Endothelial cell (in vitro differentiated cells): ENCODE measurements at regions not wholly inside any gene's neighbourhood (a gene's known extent, or its start where the extent isn't known, plus 50 kb on each side); places are given as distances from the start of the nearest gene placed in this dataset.
A peak's percentile ranks its signal among the peaks of the same experiment; 100 is the strongest.

Experiments
- DNase-seq: peaks from one replicate; pipeline ENCODE4 v3.0.0; 2021; ENCODE audit warnings: low spot score
- H3K27ac Mint-ChIP-seq: one replicate; pipeline ENCODE4 v1.8.0; 2021; ENCODE audit warnings: mixed read lengths, inconsistent platforms; ENCODE audit not compliant: unreplicated experiment
- H3K27me3 Mint-ChIP-seq: one replicate; pipeline ENCODE4 v1.8.0; 2021; ENCODE audit warnings: mild to moderate bottlenecking, moderate library complexity, mixed read lengths, inconsistent platforms; ENCODE audit not compliant: unreplicated experiment
- H3K36me3 Mint-ChIP-seq: one replicate; pipeline ENCODE4 v1.8.0; 2021; ENCODE audit warnings: mild to moderate bottlenecking, low read depth, mixed read lengths, inconsistent platforms; ENCODE audit not compliant: unreplicated experiment
- H3K4me1 Mint-ChIP-seq: one replicate; pipeline ENCODE4 v1.8.0; 2021; ENCODE audit warnings: mild to moderate bottlenecking, mixed read lengths, inconsistent platforms; ENCODE audit not compliant: unreplicated experiment
- H3K4me3 Mint-ChIP-seq: one replicate; pipeline ENCODE4 v1.8.0; 2021; ENCODE audit warnings: mild to moderate bottlenecking, mixed read lengths, inconsistent platforms; ENCODE audit not compliant: unreplicated experiment
- H3K9me3 Mint-ChIP-seq: one replicate; pipeline ENCODE4 v1.8.0; 2021; ENCODE audit warnings: mixed read lengths, inconsistent platforms; ENCODE audit not compliant: unreplicated experiment
- CTCF ChIP-seq: fragments of 200-600 bp; sonication (generic); IDR thresholded peaks from one replicate; pipeline ENCODE4 v1.5.0; 2021; ENCODE audit warnings: antibody characterized with exemption; ENCODE audit not compliant: unreplicated experiment

DNA sequence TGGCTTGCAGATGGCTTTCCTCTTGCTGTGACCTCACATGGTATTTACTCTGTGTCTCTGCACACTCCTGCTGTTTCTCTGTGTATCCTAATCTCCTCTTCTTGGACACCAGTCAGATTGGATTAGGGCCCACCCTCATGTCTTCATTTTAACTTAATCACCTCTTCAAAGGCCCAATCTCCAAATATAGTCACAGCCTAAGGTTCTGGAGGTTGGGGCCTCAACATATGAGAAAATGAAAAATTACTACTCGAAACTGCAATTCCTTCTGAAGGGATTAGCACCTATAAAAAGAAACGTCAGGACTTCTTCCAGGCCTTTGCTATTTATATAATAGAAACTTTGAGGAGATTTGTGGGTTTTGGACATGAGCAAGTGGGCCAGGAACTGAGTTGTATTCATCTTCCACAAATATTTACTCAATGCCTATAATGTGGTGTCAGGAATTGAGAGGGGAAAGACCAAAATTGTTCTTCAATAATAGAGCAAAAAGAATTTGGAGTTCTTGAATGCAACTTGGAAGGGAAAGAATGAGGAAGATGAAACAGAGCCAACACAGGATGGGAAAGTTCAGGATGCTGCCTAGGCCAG is 270.0 kb upstream of the FN1 start:
- no peaks in the 10 kb centered on the region for H3K36me3 Mint-ChIP-seq
- no peak overlapping the region for H3K4me3 Mint-ChIP-seq
- no peak for TF ChIP-seq CTCF
- peaks cover 20% of the 10 kb centered on the region for H3K4me1 Mint-ChIP-seq
- no peak overlapping the region for H3K27ac Mint-ChIP-seq
- H3K9me3 Mint-ChIP-seq, result no peaks in the 10 kb centered on the region
- no peaks in the 10 kb centered on the region for H3K27me3 Mint-ChIP-seq
- DNase-seq, result no peak

GRCh38 chr2:215705281-215705680 is 269.4 kb upstream of the FN1 start:
- H3K4me1 Mint-ChIP-seq, result peaks cover 25% of the 10 kb centered on the region
- no peak for TF ChIP-seq CTCF
- no peak overlapping the region for H3K4me3 Mint-ChIP-seq
- H3K36me3 Mint-ChIP-seq, result no peaks in the 10 kb centered on the region
- H3K9me3 Mint-ChIP-seq, result no peaks in the 10 kb centered on the region
- H3K27ac Mint-ChIP-seq, result no peak overlapping the region
- no peaks in the 10 kb centered on the region for H3K27me3 Mint-ChIP-seq
- no peak for DNase-seq

DNA sequence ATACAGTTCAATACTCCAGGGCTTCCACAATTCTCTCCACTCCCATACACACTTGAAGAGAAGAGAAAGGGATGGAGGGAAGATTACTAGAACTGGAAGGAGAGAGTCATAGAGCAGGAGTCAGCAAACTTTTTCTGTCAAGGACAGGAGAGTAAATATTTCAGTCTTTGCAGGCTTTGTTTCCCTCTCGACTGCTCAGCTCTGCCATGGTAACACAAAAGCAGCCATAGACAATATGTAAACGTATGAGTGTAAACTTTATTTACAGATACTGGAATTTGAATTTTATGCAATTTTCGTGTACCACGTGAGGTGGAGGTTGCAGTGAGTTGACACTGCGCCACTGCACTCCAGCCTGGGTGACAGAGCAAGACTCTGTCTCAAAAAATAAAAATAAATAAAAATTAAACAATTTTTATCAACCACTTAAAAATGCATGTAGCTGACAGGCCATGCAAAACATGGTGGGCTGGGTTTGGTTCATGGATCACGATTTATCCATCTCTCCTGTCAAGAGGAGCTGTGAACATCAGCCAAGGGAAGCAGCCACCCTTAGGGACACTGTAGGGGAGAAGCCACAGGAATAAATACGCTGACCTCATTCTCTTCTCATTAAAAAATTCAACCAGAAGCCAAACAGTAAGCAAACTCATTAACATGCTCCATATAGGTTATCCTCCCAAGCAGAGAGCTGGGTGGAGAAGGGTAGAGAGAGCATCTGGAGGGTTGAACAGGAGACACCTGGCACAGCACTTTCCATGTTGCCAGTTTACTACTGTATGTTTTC is 266.4 kb upstream of the FN1 start:
- no peak for TF ChIP-seq CTCF
- no peak for DNase-seq
- H3K9me3 Mint-ChIP-seq, result no peaks in the 10 kb centered on the region
- peaks cover 13% of the 10 kb centered on the region for H3K4me1 Mint-ChIP-seq
- no peak overlapping the region for H3K27ac Mint-ChIP-seq
- no peaks in the 10 kb centered on the region for H3K36me3 Mint-ChIP-seq
- no peak overlapping the region for H3K4me3 Mint-ChIP-seq
- H3K27me3 Mint-ChIP-seq, result no peaks in the 10 kb centered on the region

- H3K9me3 Mint-ChIP-seq, result no peaks in the 10 kb centered on the region
- H3K4me3 Mint-ChIP-seq, result no peak overlapping the region
- no peaks in the 10 kb centered on the region for H3K36me3 Mint-ChIP-seq
- H3K27ac Mint-ChIP-seq, result peak overlapping the region; percentile 34
- no peak for TF ChIP-seq CTCF
- DNase-seq, result no peak
- no peaks in the 10 kb centered on the region for H3K27me3 Mint-ChIP-seq
- H3K4me1 Mint-ChIP-seq, result peaks cover 10% of the 10 kb centered on the region
Observed at GRCh38 chr2:215699700-215700538, 264.1 kb upstream of the FN1 start.
